Activated CD8-positive, alpha-beta memory T cell treated with anti-CD3 and anti-CD28 coated beads for 48 hours (primary cell): ENCODE measurements at regions not wholly inside any gene's neighbourhood (a gene's known extent, or its start where the extent isn't known, plus 50 kb on each side); places are given as distances from the start of the nearest gene placed in this dataset.

Experiments used
- DNase-seq, 3 experiments: peaks; one replicate each; pipeline ENCODE4 v3.0.0-alpha.2; 2020; ENCODE audit warnings: low read depth in 2 of 3, low spot score in 2 of 3

DNA sequence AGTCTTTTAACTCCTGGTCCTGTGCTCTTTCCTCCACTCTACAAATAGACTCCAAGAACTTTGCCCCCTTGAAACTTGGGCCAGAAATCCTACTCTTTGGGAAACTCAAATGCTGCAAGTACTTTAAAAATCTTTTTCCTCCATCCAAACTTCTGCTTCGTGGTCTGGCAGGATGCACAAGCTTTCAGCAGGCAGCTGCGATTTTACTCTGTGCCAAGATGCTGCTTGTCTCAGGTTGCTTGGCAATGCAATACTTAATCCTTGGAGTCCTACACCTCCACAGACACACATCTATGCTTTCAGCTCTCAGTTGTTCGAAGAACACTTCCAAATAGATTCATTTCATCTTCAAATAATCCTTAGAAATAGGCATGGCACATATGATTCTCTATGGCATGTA is 435.3 kb upstream of the USP24 start:
- DNase-seq = no peak

DNA sequence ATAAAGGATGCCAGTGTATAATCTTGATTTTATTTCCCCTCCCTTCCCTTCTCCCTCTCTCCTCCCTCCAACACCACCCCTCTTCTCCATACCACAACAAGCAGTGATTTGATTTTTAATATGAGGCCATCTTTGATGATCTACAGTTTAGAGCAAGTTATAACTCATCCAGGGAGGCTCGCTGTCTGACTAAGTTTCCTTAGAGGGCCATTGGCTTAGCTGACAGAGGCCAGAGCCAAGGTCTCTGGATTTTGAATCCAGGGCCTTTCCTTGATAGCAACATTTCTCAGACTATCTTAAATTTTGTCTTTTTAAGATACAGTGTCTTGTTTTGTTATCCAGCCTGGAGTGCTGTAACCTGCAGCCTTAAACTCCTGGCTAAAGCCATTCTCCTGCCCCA is 431.0 kb upstream of the USP24 start:
- no peak for DNase-seq

DNA sequence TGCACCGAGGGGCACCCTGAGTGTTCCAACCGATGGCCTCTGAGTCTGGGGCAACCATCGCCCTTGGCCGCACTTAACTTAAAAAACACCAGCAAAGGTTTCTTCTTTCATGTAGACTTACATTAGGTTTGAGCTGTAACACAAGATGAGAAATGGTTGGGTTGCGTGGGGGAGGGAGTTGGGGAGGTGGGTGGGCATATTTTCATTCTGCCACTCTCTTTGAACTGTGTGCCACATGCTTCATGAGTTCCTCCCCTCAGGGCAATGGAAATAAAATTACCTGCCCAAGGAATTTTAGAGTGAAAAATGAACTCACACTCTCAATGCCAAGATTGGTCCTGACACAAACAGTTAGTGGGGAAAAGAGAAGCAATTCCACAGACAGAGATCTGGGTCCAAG is 430.1 kb upstream of the USP24 start:
- DNase-seq = no peak

DNA sequence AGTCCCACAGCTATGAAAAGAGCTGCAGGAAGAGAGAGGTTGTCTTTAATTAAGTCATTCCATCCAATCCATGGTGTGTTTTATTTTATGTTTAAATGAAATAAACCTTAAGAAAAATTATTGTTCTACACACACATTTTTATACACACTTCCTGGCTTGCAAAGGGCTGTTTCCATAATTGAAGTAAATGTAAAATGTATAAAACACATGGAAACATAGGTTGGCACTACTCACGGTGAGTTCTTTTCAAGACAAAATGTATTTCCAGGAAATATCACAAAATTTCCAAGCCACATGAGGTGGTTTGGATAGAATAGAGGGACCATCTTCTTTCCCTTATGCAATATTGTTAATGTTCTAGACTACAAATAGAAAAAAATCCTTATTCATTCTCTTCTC is 426.8 kb upstream of the USP24 start:
- no peak for DNase-seq

DNA sequence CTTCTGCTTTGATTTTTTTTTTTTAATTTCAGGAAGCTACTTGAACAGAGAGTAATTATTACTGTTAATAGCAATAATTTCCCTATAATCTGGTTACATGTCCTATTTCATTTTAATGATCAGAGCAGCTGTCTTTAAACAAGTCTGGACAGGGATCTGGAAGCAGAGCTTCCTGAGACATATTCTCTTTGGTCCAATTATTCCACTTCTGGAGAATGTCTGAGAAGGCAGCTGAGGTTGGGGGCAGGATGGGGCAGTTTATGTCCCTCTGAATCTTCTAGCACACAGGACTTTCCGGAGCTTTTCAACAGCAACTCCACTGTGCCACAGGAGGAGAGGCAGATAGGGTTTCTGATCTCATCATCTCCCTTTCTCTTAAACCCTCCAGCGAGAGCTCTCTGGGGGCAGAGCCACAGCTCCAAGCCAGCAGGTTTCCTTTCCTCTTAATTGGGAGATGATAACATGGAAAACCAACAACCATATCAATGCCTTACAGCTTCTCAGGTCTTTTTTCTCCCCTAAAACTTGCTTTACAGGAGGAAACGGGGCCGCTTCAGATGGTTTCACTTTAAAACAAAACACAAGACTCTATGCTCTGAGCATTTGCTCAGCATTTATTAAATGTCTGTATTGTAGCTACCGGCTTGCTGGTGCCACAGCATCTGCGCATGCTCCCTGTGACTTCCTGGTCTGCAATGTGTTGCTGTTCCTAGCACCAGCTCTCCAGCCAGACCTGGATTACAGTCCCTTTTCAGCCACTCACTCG is 425.7 kb upstream of the USP24 start:
- no peak for DNase-seq

DNA sequence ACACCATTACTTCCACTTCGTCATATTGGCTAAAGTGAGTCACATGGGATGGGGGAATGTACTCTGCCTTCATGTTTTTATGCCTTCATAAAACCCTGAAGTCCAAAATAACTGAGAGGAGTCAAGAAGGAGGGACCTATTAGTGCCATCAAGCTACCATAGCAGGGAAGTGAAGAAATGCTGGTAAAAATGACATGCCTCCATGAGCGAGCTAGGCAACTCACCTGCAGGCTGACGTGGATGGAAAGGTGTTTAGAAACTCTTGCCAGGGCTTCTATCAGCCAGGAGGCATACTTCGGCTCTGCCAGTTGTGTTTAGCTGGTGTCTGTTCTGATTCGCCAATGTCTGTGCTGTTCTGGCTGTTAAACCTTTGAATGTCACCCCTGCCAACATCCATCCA is 424.4 kb upstream of the USP24 start:
- DNase-seq = no peak

DNA sequence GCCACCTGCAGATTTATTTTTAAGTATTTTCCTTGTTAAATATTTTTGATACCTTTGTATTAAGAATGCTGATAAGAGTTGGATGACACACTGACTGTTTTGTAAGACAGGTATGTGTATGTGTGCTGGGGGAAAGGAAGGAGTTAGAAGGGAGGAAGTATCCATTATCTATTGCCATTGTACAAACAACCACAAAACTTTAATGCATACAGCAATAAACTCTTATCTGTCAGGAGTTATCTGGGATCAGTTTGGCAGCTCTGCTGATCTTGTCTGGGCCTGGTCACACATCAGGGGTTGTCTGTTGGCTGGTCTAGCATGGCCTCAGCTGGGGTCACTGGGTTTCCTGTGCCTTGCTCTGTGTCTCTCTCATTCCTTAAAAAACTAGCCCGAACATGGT is 423.9 kb upstream of the USP24 start:
- DNase-seq = no peak

DNA sequence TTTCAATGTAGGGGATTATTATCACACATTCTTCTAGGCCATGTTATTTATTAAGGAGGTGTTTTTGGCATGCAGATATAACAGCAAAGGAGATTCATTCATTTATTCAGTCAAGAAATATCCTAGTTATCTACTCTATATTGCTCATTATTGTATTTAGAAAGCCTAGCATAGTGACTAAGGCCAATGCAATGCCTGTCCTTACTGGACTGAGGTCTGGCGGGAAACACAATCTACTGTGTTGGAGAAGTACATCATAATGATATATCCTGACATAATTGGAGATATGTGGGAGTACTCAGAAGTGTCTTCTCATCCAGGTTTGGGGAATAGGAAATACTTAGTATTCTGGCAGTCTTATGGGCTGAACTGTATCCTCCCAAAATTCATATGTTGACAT is 421.5 kb upstream of the USP24 start:
- DNase-seq = no peak

DNA sequence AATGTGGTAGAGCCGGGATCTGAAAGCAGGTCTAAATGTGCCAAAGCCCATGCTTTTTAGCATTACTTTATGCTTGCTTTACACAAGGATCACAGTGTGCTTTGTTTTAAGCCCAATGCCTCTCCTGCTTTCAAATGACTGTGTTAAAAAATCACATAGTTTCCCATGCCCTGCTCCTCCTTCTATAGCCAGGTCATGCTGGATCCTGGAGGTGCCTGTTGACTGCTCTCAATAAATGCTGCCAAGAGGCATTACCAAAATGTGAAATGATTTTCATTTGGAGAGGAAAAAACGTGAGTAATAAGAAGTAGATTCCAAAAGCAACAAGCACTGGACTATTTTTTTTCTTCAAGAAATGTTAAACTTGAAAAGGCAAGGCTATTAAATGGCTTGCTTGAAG is 420.7 kb upstream of the USP24 start:
- no peak for DNase-seq

DNA sequence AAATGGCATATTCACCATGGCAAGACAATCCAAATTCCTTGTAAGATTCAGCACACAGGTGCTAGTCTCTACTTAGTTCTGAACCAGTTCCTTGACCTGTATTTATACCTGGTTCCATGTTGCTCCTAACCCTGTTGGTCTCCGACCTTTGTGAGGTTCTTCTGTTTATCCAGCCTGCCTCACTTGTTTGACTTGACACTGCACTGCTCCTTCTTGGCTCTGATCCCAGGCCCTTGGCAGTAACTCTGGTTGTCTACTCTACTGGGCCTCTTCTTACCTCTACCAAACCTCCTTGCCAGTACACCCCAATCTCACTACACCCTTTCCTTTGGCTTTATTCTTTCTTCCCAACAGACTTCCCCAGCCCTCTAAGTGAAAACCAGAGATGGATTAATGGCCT is 419.4 kb upstream of the USP24 start:
- no peak for DNase-seq

DNA sequence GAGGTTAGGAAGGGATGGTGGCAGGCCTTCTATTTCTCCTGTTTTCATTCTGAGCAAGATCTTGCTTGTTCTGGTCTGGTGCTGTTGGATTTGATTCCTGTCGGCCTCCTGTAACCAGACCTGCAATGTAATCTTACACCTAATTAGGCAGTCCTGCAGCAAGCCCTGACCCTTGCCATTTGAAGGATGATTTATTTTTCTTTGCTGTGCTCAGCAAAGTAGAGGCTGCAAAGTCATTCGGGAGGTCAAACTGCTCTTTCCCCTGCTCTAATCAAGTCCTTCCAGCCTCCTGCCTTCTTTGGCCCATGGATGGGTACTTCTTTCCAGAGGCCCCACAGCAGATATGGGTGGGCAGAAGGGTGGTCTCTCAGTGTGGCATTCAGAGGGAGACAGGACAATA is 417.7 kb upstream of the USP24 start:
- DNase-seq = no peak

DNA sequence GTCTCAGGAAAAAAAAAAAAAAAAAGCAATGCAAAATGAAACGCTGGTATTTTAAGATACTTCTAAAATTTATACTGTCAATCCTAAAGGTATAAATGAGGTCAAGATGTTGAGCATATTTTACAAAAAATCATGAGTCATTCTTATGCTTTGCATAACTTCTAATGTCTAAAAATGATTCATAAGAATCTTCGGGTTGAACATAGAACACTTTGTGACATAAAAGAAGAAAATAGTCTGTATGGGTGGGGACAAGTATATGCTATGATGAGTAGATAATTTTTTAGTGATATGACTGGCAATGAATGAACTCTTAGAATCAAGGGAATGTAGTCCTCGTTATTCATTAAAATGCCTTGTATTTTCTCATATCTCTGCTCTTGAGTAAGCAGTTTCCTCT is 416.9 kb upstream of the USP24 start:
- DNase-seq = no peak

DNA sequence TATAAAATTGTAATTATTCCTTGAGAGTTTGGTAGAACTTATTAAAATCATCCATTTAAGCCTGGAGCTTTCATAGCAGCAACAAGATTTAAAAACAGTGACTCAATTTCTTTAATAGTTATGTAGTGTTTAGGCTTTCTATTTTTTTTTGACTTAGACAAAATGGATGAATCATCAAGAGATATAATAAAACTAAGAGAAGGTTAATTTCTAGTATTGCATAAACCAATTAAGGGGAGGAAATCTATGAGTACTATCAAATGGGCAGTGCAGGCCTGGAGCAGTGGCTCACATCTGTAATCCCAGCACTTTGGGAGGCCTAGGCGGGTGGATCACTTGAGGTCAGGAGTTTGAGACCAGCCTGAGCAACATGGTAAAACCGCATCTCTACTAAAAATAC is 416.3 kb upstream of the USP24 start:
- DNase-seq = no peak

DNA sequence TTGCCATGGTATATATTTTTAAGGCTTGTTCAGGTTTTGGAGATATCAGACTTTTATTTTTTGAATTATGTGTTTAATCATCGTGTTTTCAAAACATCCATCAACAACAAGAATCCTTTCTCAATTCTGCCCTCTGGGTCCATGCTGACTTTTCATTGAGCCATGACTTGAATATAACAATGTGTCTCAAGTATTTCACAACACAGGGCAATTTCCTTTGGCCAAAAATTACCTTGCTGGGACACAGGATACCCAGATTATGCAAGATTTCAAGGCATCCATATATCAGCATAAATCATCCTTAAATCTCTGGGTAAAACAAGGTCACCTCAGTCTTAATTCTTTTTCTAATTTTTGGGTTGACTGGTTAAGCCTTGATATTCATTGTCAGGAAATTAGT is 411.2 kb upstream of the USP24 start:
- DNase-seq = no peak

DNA sequence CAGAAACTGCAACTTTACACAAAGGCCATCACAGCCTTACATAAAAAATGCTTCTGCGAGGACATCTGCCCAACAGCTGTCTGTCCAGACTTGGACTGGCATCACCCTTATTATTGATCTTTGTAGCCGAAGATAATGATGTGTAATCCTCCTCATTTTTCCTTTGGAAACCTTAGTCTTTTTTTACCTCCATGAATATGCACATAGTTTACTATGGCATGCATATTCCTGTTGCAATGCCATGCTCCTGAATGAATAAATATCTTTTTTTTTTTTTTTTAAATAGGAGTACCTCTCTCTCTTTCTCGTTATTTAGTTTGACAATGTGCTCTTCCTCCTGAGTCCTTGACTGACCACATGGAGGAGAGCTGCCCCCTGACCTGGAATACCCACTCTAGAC is 409.6 kb upstream of the USP24 start:
- no peak for DNase-seq

DNA sequence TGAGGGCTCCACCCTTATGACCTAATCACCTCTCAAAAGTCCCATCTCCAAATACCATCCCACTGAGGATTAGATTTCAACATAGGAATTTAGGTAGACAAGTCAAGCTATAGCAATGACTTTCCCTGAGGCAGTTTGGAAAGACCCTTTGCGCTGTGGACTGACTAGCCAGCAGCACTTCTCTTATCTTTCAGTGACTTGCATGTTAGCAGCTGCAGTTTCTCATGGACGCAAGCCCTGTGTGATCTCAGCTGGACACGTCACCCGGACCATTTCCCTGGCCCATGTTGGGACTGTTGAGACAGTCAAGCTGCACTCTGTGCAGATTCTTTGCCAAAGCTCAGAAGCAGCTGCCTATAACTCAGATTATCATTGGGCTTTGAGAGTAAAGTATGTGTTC is 408.1 kb upstream of the USP24 start:
- DNase-seq = no peak

DNA sequence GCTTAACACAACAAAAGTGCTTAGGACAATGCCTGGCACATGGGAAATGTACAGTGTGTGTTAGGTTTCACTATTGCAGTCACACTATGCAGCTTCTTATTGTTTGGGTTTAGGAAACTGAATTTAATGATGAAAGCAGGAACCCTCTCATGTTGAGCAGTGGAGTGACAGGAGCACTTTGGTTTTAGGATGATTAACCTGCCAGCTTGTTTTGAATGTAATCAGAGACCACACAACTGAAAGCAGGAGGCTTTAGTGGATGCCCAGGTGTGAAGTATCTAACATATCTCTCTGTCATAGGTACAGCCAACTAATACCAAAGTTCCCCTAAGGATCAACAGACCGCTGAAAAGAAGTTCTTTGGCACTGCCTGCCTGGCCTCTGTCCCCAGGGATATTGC is 406.9 kb upstream of the USP24 start:
- DNase-seq = no peak

DNA sequence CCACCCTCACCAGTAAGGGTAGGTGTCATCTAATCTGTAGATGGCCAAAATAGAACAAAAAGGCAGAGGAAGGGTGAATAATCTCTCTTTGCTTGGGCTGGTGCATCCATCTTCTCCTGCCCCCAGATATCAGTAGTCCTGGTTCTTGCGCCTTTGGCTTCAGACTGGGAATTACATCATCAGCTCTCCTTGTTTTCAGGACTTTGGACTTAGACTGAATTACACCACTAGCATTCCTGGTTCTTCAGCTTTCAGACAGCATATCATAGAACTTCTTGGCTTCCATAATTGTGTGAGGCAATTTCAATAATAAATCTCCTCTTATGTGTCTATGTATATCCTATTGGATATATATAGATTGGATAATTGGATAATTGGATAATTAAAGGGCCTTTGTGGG is 403.0 kb upstream of the USP24 start:
- DNase-seq = no peak

DNA sequence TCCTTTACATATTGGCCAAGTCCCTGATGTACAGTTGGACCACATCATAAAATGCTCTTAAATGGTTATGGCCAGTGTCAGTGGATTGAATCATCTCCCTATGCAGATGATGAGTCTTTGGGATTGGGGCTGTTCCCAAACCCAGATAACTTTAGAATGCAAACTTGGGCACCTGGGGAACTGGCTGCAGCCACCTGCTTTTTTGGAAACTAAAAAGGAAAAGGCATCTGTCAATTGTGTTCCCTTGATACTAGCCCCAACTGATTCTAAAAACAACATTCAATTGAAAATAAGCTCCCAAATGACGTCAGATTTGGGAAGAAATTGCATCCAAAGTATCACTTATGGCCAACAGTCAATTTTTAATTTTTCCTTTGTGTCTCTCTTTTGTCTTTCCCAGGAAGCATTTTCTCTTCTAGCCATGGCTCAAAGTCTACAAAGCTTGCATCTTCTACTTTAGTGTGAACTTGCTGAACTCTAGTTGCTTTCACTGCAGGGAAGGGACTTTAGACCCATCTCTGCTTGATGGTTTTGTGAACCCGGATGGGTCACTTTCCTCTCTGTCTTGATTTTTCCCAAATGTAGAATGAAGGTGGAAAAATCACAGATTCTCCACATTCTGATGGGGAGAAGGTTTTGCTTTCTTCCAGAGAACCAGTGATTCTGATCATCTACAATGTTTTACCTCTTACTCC is 402.3 kb upstream of the USP24 start:
- no peak for DNase-seq

DNA sequence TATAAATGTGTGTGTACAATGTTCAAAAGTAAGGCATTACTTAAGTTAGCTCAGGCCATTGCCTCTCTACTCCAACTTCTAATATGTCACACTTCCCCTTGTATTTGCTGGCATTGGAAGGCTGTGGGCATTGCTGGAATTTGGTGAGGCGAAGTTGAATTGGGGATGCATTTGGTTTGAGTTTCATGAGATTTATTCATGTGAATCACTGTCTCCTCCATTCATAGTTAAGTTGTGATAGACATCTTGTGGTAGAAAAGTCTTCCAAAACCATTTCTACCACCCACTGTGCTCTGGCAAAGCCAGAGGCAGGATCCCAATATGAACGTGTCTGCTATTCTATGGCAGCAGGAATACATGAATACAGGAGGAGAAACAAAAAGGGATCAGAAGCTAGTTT is 397.8 kb upstream of the USP24 start:
- DNase-seq = no peak

DNA sequence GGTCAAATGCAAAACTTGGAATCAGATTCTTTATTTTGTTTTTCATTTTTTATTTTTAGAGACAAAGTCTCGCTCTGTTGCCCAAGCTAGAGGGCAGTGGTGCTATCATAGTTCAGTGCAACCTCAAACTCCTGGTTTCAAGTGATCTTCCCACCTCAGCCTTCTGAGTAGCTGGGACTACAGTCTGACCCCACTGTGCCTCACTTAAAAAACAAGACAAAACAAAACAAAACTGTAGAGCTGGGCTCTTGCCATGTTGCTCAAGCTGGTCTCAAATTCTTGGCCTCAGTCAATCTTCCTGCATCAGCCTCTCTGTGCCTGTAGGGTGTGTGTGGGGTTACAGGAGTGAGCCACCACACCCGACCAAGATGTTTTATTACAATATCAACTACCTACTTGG is 396.0 kb upstream of the USP24 start:
- no peak for DNase-seq

DNA sequence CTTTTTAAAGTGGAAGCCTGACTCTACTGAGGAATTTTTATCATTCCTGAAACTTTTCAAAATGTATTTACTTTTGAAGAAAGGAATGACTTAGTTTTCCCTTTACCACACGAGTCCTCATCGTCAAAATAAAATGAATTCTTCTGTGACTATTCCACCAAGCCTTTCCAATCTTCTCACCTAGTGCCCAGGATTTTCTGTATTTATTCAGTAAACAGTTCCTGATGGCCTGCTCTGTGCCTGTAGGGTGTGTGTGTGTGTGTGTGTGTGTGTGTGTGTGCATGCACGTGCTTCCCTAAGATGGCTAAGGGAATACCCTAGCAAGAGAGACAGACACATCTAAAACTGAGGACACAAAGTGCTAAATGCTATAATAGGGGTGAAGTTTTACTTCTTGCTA is 395.0 kb upstream of the USP24 start:
- no peak for DNase-seq

DNA sequence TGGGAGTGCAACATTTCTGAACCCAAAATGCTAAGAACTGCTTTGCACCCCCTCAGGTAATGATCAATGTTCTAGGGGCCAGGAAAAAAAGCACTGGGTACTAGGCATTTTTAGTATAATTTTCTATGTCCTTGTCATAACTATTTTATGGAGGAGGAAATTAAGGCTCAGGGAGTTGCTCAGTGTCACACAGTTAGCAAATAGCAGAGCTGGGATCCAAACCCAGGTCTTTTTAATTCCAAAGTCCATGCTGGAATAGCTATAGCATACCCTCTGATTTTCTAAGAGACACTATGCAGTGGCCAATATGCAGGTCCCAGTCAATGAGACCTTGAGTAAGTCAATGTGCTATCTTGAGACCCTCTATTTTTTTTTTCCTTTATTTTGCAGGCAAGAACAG is 394.5 kb upstream of the USP24 start:
- DNase-seq = no peak
